Activated CD4-positive, alpha-beta T cell treated with anti-CD3 and anti-CD28 coated beads, Interleukin-2, amount 10 ng/mL, durations not matched to agents 7 days and 5 days (primary cell): ENCODE measurements at regions not wholly inside any gene's neighbourhood (a gene's known extent, or its start where the extent isn't known, plus 50 kb on each side); places are given as distances from the start of the nearest gene placed in this dataset.
"Not testable (repeated sequence)": the region's sequence is repeated elsewhere in the genome, so short reads cannot be mapped to it uniquely, and the experiment has no call there.

Source experiments
- CTCF ChIA-PET: fragments of 350-600 bp; sonication (Branson Sonifier 250); formaldehyde crosslinking; loops from one replicate; lab custom pipeline; 2021; ENCODE audit warnings: antibody characterized with exemption; lab: Charles Lee
- POLR2A ChIA-PET: fragments of 350-600 bp; sonication (Branson Sonifier 250); formaldehyde crosslinking; loops from one replicate; lab custom pipeline; 2021; ENCODE audit warnings: antibody characterized with exemption; lab: Charles Lee
- DNase-seq: peaks from one replicate; pipeline ENCODE4 v3.0.0-alpha.2; 2020
- H3K27ac Mint-ChIP-seq: one replicate; pipeline ENCODE4 v1.8.0; 2021; ENCODE audit warnings: mild to moderate bottlenecking, moderate library complexity, mixed read lengths
- H3K27me3 Mint-ChIP-seq: one replicate; pipeline ENCODE4 v1.8.0; 2021; ENCODE audit warnings: mixed read lengths
- H3K36me3 Mint-ChIP-seq: one replicate; pipeline ENCODE4 v1.8.0; 2021; ENCODE audit warnings: low read depth, mixed read lengths
- H3K4me1 Mint-ChIP-seq: one replicate; pipeline ENCODE4 v1.8.0; 2021; ENCODE audit warnings: mixed read lengths
- H3K4me3 Mint-ChIP-seq: one replicate; pipeline ENCODE4 v1.8.0; 2021; ENCODE audit warnings: mild to moderate bottlenecking, moderate library complexity, mixed read lengths
- H3K9me3 Mint-ChIP-seq: one replicate; pipeline ENCODE4 v1.8.0; 2021; ENCODE audit warnings: mixed read lengths

GRCh38 chr14:42532194-42532593 is 925.5 kb downstream of the LRFN5 start:
- no peaks in the 10 kb centered on the region for H3K9me3 Mint-ChIP-seq
- DNase-seq: no peak
- POLR2A ChIA-PET: no interaction called here
- no peak overlapping the region for H3K4me3 Mint-ChIP-seq
- no peaks in the 10 kb centered on the region for H3K36me3 Mint-ChIP-seq
- H3K27ac Mint-ChIP-seq: no peak overlapping the region
- no peaks in the 10 kb centered on the region for H3K4me1 Mint-ChIP-seq
- CTCF ChIA-PET: no interaction called here
- no peaks in the 10 kb centered on the region for H3K27me3 Mint-ChIP-seq

DNA sequence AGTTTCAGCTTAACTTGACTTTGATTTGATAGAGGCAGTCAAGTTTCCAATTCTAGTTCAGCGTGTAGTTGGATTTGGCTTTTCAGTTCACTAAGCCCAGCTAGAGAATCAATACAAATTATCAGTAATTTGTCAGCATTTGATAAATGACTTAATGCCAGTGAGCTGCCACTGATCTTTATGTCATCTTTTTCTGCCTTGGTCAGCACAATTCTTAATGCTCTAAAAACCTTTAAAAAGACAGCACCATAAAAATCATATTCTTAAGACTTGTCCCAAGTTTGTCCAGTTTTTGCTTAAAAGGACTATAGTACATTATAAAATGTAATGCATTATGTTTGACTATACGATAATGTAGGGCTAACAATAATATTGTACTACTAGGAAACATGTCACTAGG is 920.5 kb downstream of the LRFN5 start:
- H3K27me3 Mint-ChIP-seq: no peaks in the 10 kb centered on the region
- H3K36me3 Mint-ChIP-seq: no peaks in the 10 kb centered on the region
- DNase-seq: no peak
- H3K4me1 Mint-ChIP-seq: no peaks in the 10 kb centered on the region
- H3K9me3 Mint-ChIP-seq: peaks cover 4% of the 10 kb centered on the region
- H3K27ac Mint-ChIP-seq: no peak overlapping the region
- no peak overlapping the region for H3K4me3 Mint-ChIP-seq
- ChIA-PET CTCF (no interaction called here), POLR2A (no interaction called here)

GRCh38 chr14:42523666-42524065 is 917.0 kb downstream of the LRFN5 start:
- Mint-ChIP-seq H3K4me1 (no peaks in the 10 kb centered on the region), H3K27me3 (no peaks in the 10 kb centered on the region)
- CTCF ChIA-PET: no interaction called here

DNA sequence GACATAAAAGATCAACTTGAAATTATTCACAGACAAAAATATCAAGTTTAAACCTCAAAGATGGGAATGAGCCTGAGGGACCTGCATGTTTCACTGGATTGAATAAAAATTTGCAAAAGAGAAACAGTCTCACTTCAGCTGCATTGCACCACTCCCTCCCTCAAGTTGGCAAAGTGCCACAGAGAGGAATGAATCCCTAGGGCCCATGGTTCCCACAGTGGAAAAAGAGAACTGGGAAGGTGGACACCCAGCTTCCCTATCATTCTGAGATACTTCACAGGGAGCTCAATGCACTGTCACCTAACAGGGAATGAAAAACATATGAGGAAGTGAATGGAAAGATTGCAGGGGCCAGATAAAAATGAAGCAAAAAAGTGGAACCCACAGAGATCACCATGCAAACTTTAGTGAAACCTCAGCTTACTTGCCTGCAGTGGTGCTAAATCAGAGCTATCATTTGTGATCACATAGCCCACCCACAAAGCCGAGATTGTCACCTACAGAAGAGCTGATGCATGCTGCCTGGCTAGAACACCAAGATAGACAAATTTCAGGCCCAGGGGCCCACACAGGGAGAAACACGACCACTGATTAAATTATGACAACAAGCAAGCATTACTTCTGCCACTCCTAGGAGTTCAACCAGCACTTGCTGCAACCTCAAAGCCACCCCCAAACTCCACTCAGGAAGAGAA is 911.3 kb downstream of the LRFN5 start:
- Mint-ChIP-seq H3K36me3 (no peaks in the 10 kb centered on the region), H3K9me3 (peaks cover 2% of the 10 kb centered on the region), H3K27ac (no peak overlapping the region), H3K4me1 (no peaks in the 10 kb centered on the region), H3K4me3 (no peak overlapping the region), H3K27me3 (no peaks in the 10 kb centered on the region)
- ChIA-PET POLR2A (no interaction called here), CTCF (no interaction called here)
- no peak for DNase-seq

More at GRCh38 chr14:42523666-42524065, 917.0 kb downstream of the LRFN5 start:
- Mint-ChIP-seq H3K27ac (no peak overlapping the region), H3K36me3 (no peaks in the 10 kb centered on the region), H3K4me3 (no peak overlapping the region), H3K9me3 (peaks cover 4% of the 10 kb centered on the region)
- no peak for DNase-seq
- POLR2A ChIA-PET: no interaction called here

GRCh38 chr14:42513837-42514236 is 907.2 kb downstream of the LRFN5 start:
- no peak for DNase-seq
- H3K27ac Mint-ChIP-seq: no peak overlapping the region
- ChIA-PET POLR2A (no interaction called here), CTCF (interaction anchor here (0.6 kb wide), 1 partner anchor 354 kb away, joined by 5 read pairs; no protein-coding TSS in a partner anchor)
- no peaks in the 10 kb centered on the region for H3K36me3 Mint-ChIP-seq
- no peaks in the 10 kb centered on the region for H3K27me3 Mint-ChIP-seq
- peaks cover 7% of the 10 kb centered on the region for H3K9me3 Mint-ChIP-seq
- H3K4me3 Mint-ChIP-seq: no peak overlapping the region
- H3K4me1 Mint-ChIP-seq: no peaks in the 10 kb centered on the region

DNA sequence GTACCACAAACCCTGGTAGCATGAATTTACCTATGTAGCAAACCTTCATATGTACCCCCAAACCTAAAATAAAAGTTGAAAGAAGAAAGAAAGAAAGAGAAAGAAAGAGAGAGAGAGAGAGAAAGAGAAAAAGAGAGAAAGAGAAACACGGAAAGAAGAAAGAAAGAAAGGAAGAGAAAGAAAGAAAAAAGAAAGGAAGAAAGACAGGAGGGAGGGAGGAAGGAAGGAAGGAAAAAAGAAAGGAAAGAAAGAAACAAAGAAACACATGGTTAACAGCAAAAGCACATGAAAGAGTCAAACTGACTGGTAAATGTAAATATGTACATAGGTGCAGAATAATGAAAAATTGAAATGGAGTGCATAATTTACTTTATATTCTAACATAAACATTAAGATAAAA is 903.4 kb downstream of the LRFN5 start:
- ChIA-PET POLR2A (no interaction called here), CTCF (interaction anchor here (0.7 kb wide), 1 partner anchor 749 kb away, joined by 5 read pairs; no protein-coding TSS in a partner anchor)
- Mint-ChIP-seq H3K36me3 (no peaks in the 10 kb centered on the region), H3K27ac (no peak overlapping the region), H3K4me1 (no peaks in the 10 kb centered on the region), H3K27me3 (no peaks in the 10 kb centered on the region), H3K9me3 (peaks cover 17% of the 10 kb centered on the region), H3K4me3 (no peak overlapping the region)
- no peak for DNase-seq

DNA sequence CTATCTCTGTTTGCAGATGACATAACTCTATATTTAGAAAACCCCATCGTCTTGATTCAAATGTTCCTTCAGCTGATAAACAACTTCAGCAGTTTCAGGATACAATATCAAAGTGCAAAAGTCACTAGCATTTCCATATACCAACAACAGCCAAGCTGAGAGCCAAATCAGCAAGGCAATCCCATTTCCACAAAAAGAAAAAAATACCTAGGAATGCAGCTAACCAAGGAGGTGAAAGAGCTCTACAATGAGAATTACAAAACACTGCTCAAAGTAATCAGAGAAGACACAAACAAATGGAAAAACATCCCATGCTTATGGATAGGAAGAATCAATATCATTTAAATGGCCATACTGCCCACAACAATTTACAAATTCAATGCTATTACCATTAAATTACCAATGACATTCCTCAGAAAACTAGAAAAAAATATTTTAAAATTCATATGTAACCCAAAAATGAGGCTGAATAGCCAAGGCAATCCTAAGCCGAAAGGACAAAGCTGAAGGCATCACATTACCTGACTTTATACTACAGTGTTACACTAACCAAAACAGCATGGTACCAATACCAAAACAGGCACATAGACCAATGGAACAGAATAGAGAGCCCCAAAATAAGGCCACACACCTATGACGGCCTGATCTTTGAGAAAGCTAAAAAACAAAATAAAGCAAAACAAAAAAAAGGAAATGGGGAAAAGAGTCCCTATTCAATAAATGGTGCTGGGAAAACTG is 901.7 kb downstream of the LRFN5 start:
- Mint-ChIP-seq H3K27me3 (no peaks in the 10 kb centered on the region), H3K36me3 (no peaks in the 10 kb centered on the region), H3K4me3 (no peak overlapping the region), H3K27ac (no peak overlapping the region), H3K9me3 (peaks cover 17% of the 10 kb centered on the region), H3K4me1 (no peaks in the 10 kb centered on the region)
- CTCF ChIA-PET: no interaction called here
- POLR2A ChIA-PET: no interaction called here
- DNase-seq: no peak

GRCh38 chr14:42504433-42504832 is 897.8 kb downstream of the LRFN5 start:
- Mint-ChIP-seq H3K4me1 (no peaks in the 10 kb centered on the region), H3K9me3 (peaks cover 12% of the 10 kb centered on the region), H3K27ac (no peak overlapping the region), H3K4me3 (no peak overlapping the region), H3K36me3 (no peaks in the 10 kb centered on the region), H3K27me3 (no peaks in the 10 kb centered on the region)
- no peak for DNase-seq
- CTCF ChIA-PET: no interaction called here
- POLR2A ChIA-PET: no interaction called here

- DNase-seq: no peak
- POLR2A ChIA-PET: no interaction called here
- CTCF ChIA-PET: no interaction called here
- Mint-ChIP-seq H3K36me3 (no peaks in the 10 kb centered on the region), H3K4me1 (no peaks in the 10 kb centered on the region), H3K27me3 (no peaks in the 10 kb centered on the region), H3K27ac (no peak overlapping the region), H3K9me3 (peaks cover 3% of the 10 kb centered on the region), H3K4me3 (no peak overlapping the region)
Observed at GRCh38 chr14:42499137-42499536, 892.5 kb downstream of the LRFN5 start.

- no peaks in the 10 kb centered on the region for H3K36me3 Mint-ChIP-seq
- no peak overlapping the region for H3K27ac Mint-ChIP-seq
- H3K9me3 Mint-ChIP-seq: no peaks in the 10 kb centered on the region
- ChIA-PET POLR2A (no interaction called here), CTCF (no interaction called here)
- no peak overlapping the region for H3K4me3 Mint-ChIP-seq
- DNase-seq: no peak
- H3K4me1 Mint-ChIP-seq: no peaks in the 10 kb centered on the region
- H3K27me3 Mint-ChIP-seq: no peaks in the 10 kb centered on the region
Observed at GRCh38 chr14:42490536-42490935, 883.9 kb downstream of the LRFN5 start.

DNA sequence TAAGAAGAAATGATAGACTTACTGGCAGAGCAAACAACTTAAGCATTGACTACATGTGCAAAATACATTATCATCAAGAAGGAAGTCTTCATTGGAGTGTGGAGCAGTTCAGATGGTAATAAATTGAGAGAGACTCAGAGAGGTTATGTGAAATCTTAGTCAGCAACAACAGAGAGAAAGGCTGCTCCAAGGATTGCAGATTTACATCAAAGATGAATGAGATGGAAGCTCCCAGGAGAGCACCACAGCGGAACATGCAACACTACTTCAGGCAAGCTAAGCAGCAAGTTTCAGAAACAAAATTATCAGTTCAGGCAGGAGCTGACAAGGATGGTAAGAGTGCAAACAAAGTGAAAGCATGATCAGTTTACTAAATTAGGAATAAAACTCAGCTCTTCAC is 882.3 kb downstream of the LRFN5 start:
- POLR2A ChIA-PET: no interaction called here
- CTCF ChIA-PET: no interaction called here
- H3K27ac Mint-ChIP-seq: no peak overlapping the region
- no peak overlapping the region for H3K4me3 Mint-ChIP-seq
- H3K36me3 Mint-ChIP-seq: no peaks in the 10 kb centered on the region
- no peak for DNase-seq
- no peaks in the 10 kb centered on the region for H3K4me1 Mint-ChIP-seq
- H3K9me3 Mint-ChIP-seq: no peaks in the 10 kb centered on the region
- H3K27me3 Mint-ChIP-seq: no peaks in the 10 kb centered on the region

GRCh38 chr14:42482345-42482971 is 875.8 kb downstream of the LRFN5 start:
- DNase-seq, H3K4me1 Mint-ChIP-seq, H3K27ac Mint-ChIP-seq, H3K9me3 Mint-ChIP-seq, H3K36me3 Mint-ChIP-seq, POLR2A ChIA-PET, H3K4me3 Mint-ChIP-seq, CTCF ChIA-PET, H3K27me3 Mint-ChIP-seq: not testable (repeated sequence)

DNA sequence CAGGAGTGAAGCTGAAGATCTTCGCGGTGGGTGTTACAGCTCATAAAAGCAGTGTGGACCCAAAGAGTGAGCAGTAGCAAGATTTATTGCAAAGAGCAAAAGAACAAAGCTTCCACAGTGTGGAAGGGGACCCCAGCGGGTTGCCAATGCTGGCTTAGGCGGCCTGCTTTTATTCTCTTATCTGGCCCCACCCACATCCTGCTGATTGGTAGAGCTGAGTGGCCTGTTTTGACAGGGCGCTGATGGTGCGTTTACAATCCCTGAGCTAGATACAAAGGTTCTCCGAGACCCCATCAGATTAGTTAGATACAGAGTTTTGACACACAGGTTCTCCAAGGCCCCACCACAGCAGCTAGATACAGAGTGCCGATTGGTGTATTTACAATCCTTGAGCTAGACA is 875.0 kb downstream of the LRFN5 start:
- H3K4me3 Mint-ChIP-seq, H3K4me1 Mint-ChIP-seq, POLR2A ChIA-PET, H3K36me3 Mint-ChIP-seq, H3K27me3 Mint-ChIP-seq, DNase-seq, H3K27ac Mint-ChIP-seq, H3K9me3 Mint-ChIP-seq, CTCF ChIA-PET: not testable (repeated sequence)
